GM12872 (cell line): ENCODE measurements at regions not wholly inside any gene's neighbourhood (a gene's known extent, or its start where the extent isn't known, plus 50 kb on each side); places are given as distances from the start of the nearest gene placed in this dataset.

Experiments
- TF ChIP-seq, protein P1 (sequence below): IDR thresholded peaks from 3 replicates; pipeline ENCODE4 v1.5.1; 2011; ENCODE audit warnings: low read depth, mild to moderate bottlenecking, low read length, moderate library complexity; ENCODE audit not compliant: insufficient read depth

GRCh38 chr1:59058665-59059439 is 238.0 kb upstream of the FGGY start:
- TF ChIP-seq, protein P1, sequence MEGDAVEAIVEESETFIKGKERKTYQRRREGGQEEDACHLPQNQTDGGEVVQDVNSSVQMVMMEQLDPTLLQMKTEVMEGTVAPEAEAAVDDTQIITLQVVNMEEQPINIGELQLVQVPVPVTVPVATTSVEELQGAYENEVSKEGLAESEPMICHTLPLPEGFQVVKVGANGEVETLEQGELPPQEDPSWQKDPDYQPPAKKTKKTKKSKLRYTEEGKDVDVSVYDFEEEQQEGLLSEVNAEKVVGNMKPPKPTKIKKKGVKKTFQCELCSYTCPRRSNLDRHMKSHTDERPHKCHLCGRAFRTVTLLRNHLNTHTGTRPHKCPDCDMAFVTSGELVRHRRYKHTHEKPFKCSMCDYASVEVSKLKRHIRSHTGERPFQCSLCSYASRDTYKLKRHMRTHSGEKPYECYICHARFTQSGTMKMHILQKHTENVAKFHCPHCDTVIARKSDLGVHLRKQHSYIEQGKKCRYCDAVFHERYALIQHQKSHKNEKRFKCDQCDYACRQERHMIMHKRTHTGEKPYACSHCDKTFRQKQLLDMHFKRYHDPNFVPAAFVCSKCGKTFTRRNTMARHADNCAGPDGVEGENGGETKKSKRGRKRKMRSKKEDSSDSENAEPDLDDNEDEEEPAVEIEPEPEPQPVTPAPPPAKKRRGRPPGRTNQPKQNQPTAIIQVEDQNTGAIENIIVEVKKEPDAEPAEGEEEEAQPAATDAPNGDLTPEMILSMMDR, result no peak

GRCh38 chr1:59061876-59062275 is 235.0 kb upstream of the FGGY start:
- TF ChIP-seq, protein P1, result no peak

DNA sequence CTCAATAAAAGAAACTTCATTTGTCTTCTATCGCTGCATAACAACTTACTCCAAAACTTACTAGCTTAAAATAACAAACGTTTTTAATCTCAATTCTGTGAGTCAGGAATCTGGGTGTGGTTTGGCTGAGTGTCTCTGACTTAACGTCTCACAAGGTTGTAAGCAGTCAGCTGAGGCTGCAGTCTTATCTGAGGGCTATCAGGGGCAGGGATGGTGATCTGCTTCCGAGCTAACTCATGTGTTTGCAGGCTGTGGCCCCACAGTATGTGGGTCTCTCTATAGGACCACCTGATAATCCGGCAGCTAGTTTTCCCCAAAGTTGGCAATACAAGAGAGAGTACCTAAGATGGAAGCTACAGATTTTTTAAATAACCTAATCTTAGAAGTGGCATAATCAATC is 234.2 kb upstream of the FGGY start:
- TF ChIP-seq, protein P1, result no peak

DNA sequence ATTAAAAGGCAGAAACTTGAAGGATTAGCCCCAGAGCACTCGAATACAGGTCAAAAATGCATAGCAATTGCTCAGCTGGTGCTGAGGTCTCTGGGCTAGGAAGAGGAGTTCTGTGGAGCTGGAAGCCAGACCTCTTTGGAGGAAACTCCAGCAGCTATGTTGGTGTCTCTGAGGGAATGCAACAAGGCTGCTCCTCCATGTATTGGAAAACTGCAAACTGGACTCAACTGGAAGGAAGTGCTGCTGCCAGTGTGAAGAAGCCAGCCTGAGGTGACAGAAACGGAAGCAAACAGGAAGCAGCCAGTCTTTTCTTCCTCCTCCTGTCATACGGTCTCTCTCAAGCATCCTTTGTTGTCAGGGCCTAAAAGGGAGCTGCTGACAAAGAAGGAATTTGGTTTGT is 233.4 kb upstream of the FGGY start:
- TF ChIP-seq, protein P1, result no peak

GRCh38 chr1:59064592-59064991 is 232.3 kb upstream of the FGGY start:
- TF ChIP-seq, protein P1, result no peak

DNA sequence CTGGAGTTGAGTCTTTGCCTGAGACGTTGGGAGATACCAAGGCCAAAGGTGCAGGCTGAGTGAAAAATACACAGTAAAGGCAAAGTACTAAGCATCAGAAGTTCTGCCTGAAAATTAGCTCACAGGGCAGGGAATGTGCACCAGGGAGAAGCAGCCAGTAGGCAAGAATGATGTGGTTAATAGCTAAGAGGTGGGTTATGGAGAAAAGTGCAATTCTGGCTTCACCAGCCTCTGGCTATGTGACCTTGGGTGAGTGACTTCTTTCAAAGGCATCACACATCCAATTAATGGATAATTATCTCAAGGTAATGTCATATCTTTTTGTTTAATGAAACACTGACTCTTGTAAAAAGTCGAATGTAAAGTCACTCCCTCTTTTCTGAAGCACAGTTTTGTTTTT is 230.7 kb upstream of the FGGY start:
- TF ChIP-seq, protein P1, result no peak

DNA sequence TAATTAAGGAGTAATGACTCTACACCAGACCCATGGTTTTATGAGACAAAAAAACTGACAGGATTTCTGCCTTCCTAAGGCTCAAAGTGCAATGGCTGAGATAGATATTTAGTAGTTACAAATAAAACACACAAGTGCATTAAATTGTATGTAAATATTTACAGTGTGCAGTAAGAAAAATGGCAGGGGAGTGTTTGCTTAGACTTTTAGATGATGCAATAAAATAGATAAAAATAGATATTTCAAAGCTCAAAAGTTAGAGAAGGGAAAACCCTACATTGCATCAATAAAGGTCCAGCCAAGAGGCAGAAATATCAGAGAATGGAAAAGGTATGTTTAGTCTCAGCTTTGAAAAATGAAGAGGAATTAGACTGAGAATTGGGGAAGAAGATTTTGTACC is 226.3 kb upstream of the FGGY start:
- TF ChIP-seq, protein P1, result no peak
